Upper lobe of right lung (tissue), 1 donor: ENCODE measurements at regions not wholly inside any gene's neighbourhood (a gene's known extent, or its start where the extent isn't known, plus 50 kb on each side); places are given as distances from the start of the nearest gene placed in this dataset.

Source experiments
- ATAC-seq: fragments of 200-7000 bp; cut with Tn5 transposase; one replicate; pipeline ENCODE4 v1.9.1; 2020; ENCODE audit warnings: mild to moderate bottlenecking, moderate library complexity
- DNase-seq: peaks from one replicate; pipeline ENCODE4 v3.0.0-alpha.2; 2020
- H3K27ac ChIP-seq: fragments of 200-600 bp; one replicate; pipeline ENCODE4 v1.8.0; 2022
- H3K27me3 ChIP-seq: fragments of 200-600 bp; one replicate; pipeline ENCODE4 v1.8.0; 2022; ENCODE audit warnings: mild to moderate bottlenecking
- H3K36me3 ChIP-seq: fragments of 200-600 bp; one replicate; pipeline ENCODE4 v1.8.0; 2022
- H3K4me1 ChIP-seq: fragments of 200-600 bp; one replicate; pipeline ENCODE4 v1.8.0; 2022
- H3K4me3 ChIP-seq: fragments of 200-600 bp; one replicate; pipeline ENCODE4 v1.8.0; 2022; ENCODE audit warnings: mild to moderate bottlenecking
- H3K9me3 ChIP-seq: fragments of 200-600 bp; one replicate; pipeline ENCODE4 v1.8.0; 2022
- CTCF ChIP-seq: fragments of 200-600 bp; IDR thresholded peaks from one replicate; pipeline ENCODE4 v1.8.0; 2022; ENCODE audit warnings: antibody characterized with exemption
- intact Hi-C: fragments of 100-400 bp; cut with DNase I; formaldehyde crosslinking; loops from one replicate; pipeline ENCODE4 v1.11.0; 2022
- donor health status: DM: no; HTN: yes; CAD: no; lungs with severe emphysema.

DNA sequence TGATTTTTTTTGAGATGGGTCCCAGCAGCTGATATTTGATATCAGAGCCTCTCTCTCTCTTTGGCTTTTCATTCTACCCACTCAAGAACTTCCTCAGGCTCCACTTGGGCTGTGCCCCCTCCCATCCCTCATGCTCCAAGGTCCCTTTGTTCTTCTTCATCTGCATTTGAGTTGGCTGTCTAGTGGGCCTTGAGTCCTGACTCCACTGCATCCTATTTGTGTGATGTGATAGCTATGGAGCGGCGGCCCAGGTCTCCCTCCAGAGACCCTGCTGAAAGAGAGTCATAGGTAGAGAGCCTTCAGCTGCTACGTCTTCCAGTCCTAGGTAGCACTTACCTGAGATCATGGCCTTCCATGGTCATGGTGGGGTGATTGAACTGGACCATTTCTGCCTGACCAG, 123.1 kb upstream of the VRK1 start:
- Histone ChIP-seq H3K36me3 (no peaks in the 10 kb centered on the region), H3K27me3 (peaks cover 4% of the 10 kb centered on the region), H3K4me3 (no peak overlapping the region), H3K4me1 (no peaks in the 10 kb centered on the region), H3K9me3 (no peaks in the 10 kb centered on the region), H3K27ac (no peak overlapping the region)
- no peak for TF ChIP-seq CTCF
- ATAC-seq (no peak), DNase-seq (no peak)
- intact Hi-C loops, result no loop called here

GRCh38 chr14:96676166-96676565, 121.0 kb upstream of the VRK1 start:
- DNase-seq (no peak), ATAC-seq (no peak)
- intact Hi-C loops, result no loop called here

GRCh38 chr14:96681829-96682228, 115.4 kb upstream of the VRK1 start:
- DNase-seq (no peak), ATAC-seq (no peak)
- no peaks in the 10 kb centered on the region for H3K36me3 ChIP-seq
- H3K27ac ChIP-seq, result no peak overlapping the region
- H3K9me3 ChIP-seq, result no peaks in the 10 kb centered on the region
- no peak overlapping the region for H3K4me3 ChIP-seq
- no peaks in the 10 kb centered on the region for H3K27me3 ChIP-seq
- no peaks in the 10 kb centered on the region for H3K4me1 ChIP-seq
- intact Hi-C loops, result no loop called here
- TF ChIP-seq CTCF, result no peak

More at GRCh38 chr14:96676166-96676565, 121.0 kb upstream of the VRK1 start:
- Histone ChIP-seq H3K27me3 (peaks cover 4% of the 10 kb centered on the region), H3K9me3 (no peaks in the 10 kb centered on the region), H3K36me3 (no peaks in the 10 kb centered on the region), H3K4me1 (no peaks in the 10 kb centered on the region), H3K27ac (no peak overlapping the region), H3K4me3 (no peak overlapping the region)
- no peak for TF ChIP-seq CTCF

- TF ChIP-seq CTCF, result no peak
- no peaks in the 10 kb centered on the region for H3K9me3 ChIP-seq
- intact Hi-C loops, result no loop called here
- no peaks in the 10 kb centered on the region for H3K4me1 ChIP-seq
- ATAC-seq (no peak), DNase-seq (no peak)
- no peaks in the 10 kb centered on the region for H3K27me3 ChIP-seq
- no peaks in the 10 kb centered on the region for H3K36me3 ChIP-seq
- no peak overlapping the region for H3K4me3 ChIP-seq
- no peak overlapping the region for H3K27ac ChIP-seq
Observed at GRCh38 chr14:96682401-96682800, 114.8 kb upstream of the VRK1 start.

DNA sequence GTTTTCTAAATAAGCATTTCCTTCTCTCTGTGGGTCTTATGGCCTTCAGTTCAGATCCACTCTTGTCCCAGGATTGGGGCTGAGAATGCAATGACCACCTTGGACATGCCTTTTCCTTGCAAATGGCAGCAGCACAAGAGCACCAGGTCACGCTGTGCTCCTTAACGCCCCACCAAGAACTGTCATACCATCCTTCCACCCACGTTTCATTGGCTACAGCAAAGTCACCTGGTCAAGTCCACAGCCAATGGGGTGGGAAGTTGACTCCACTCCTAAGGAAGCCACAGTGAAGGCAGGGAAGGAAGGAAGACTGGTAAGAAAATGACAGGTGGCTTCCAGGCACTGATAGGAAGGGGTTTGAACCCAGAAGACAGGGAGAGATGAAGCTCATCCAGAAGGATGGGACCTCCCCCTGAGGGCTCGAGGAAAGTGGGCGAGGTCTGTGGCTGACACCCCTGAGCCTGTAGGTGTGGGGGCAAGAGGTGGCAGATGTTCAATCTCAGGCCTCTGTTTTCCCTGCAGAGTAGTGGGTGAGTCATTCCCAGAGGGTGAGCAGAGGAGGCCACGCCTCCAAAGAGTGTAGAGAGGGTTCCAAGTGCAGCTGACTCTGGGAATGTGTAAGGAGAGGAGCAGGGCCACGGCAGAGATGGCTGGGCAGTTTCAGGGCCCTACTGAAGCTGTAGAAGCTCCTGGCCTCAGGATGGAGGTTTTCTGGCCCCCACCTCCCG, 113.5 kb upstream of the VRK1 start:
- Histone ChIP-seq H3K9me3 (no peaks in the 10 kb centered on the region), H3K4me3 (no peak overlapping the region), H3K27me3 (no peaks in the 10 kb centered on the region), H3K36me3 (no peaks in the 10 kb centered on the region), H3K27ac (no peak overlapping the region), H3K4me1 (no peaks in the 10 kb centered on the region)
- TF ChIP-seq CTCF, result no peak
- no peak for ATAC-seq
- intact Hi-C loops, result no loop called here
- DNase-seq, result no peak

- H3K36me3 ChIP-seq, result no peaks in the 10 kb centered on the region
- H3K27me3 ChIP-seq, result no peaks in the 10 kb centered on the region
- H3K4me1 ChIP-seq, result no peaks in the 10 kb centered on the region
- DNase-seq (no peak), ATAC-seq (no peak)
- no peak overlapping the region for H3K4me3 ChIP-seq
- intact Hi-C loops, result no loop called here
- no peak overlapping the region for H3K27ac ChIP-seq
- H3K9me3 ChIP-seq, result no peaks in the 10 kb centered on the region
- no peak for TF ChIP-seq CTCF
Observed at GRCh38 chr14:96686126-96686525, 111.1 kb upstream of the VRK1 start.
